ENCODE measurements at regions not wholly inside any gene's neighbourhood (a gene's known extent, or its start where the extent isn't known, plus 50 kb on each side); places are given as distances from the start of the nearest gene placed in this dataset.

- no peak for DNase-seq (ENCODE audit: low read depth)
- no peak for TF ChIP-seq CTCF (conservative IDR thresholded peaks at IDR 0.05; ENCODE audit: low read depth, low read length)
These were observed 615.8 kb downstream of the TRAM1L1 start for GRCh38 chr4:116469582-116469981.

GRCh38 chr4:116453127-116453526 lies 632.2 kb downstream of the TRAM1L1 start:
- H3K4me3 ChIP-seq (ENCODE audit: low read depth, low read length) = no peak overlapping the region
- no peak for TF ChIP-seq CTCF (conservative IDR thresholded peaks at IDR 0.05; ENCODE audit: low read depth, low read length)
- no peak for DNase-seq (ENCODE audit: low read depth)

More at GRCh38 chr4:116469582-116469981, 615.8 kb downstream of the TRAM1L1 start:
- H3K4me3 ChIP-seq (ENCODE audit: low read depth, low read length) = no peak overlapping the region

GRCh38 chr4:116449764-116450163 lies 635.6 kb downstream of the TRAM1L1 start:
- no peak overlapping the region for H3K4me3 ChIP-seq (ENCODE audit: low read depth, low read length)
- DNase-seq (ENCODE audit: low read depth) = no peak
- no peak for TF ChIP-seq CTCF (conservative IDR thresholded peaks at IDR 0.05; ENCODE audit: low read depth, low read length)

GRCh38 chr4:116444117-116444516 lies 641.3 kb downstream of the TRAM1L1 start:
- no peak for DNase-seq (ENCODE audit: low read depth)
- TF ChIP-seq CTCF (conservative IDR thresholded peaks at IDR 0.05; ENCODE audit: low read depth, low read length) = no peak
- no peak overlapping the region for H3K4me3 ChIP-seq (ENCODE audit: low read depth, low read length)

- no peak overlapping the region for H3K4me3 ChIP-seq (ENCODE audit: low read depth, low read length)
- TF ChIP-seq CTCF (conservative IDR thresholded peaks at IDR 0.05; ENCODE audit: low read depth, low read length) = no peak
- DNase-seq (ENCODE audit: low read depth) = no peak
These were observed 646.2 kb downstream of the TRAM1L1 start for GRCh38 chr4:116438981-116439729.

- DNase-seq (ENCODE audit: low read depth) = no peak
- no peak overlapping the region for H3K4me3 ChIP-seq (ENCODE audit: low read depth, low read length)
- no peak for TF ChIP-seq CTCF (conservative IDR thresholded peaks at IDR 0.05; ENCODE audit: low read depth, low read length)
These were observed 647.0 kb downstream of the TRAM1L1 start for GRCh38 chr4:116438417-116438816.

- H3K4me3 ChIP-seq (ENCODE audit: low read depth, low read length) = no peak overlapping the region
- DNase-seq (ENCODE audit: low read depth) = no peak
- TF ChIP-seq CTCF (conservative IDR thresholded peaks at IDR 0.05; ENCODE audit: low read depth, low read length) = no peak
These were observed 657.7 kb downstream of the TRAM1L1 start for GRCh38 chr4:116427666-116428065.

All from epithelial cell of proximal tubule (primary cell).